Karpas-422 (cell line): ENCODE measurements at regions not wholly inside any gene's neighbourhood (a gene's known extent, or its start where the extent isn't known, plus 50 kb on each side); places are given as distances from the start of the nearest gene placed in this dataset.
"Not testable (repeated sequence)": the region's sequence is repeated elsewhere in the genome, so short reads cannot be mapped to it uniquely, and the experiment has no call there.

Experiments used
- DNase-seq: peaks from one replicate; pipeline ENCODE4 v3.0.0-alpha.2; 2015
- H2AFZ ChIP-seq: fragments of 200-600 bp; sonication (generic); 2 replicates; pipeline ENCODE4 v1.6.1; 2014; ENCODE audit warnings: antibody characterized with exemption, low read length, mixed read lengths
- H3K27ac ChIP-seq: fragments of 200-600 bp; sonication (generic); 2 replicates; pipeline ENCODE4 v1.5.1; 2014; ENCODE audit warnings: mild to moderate bottlenecking, low read length, moderate library complexity
- H3K27me3 ChIP-seq: fragments of 200-600 bp; sonication (generic); 2 replicates; pipeline ENCODE4 v1.6.1; 2014; ENCODE audit warnings: low read length, mixed read lengths
- H3K36me3 ChIP-seq: fragments of 200-600 bp; sonication (generic); 2 replicates; pipeline ENCODE4 v1.6.1; 2014; ENCODE audit warnings: low read length, mixed read lengths; ENCODE audit not compliant: insufficient read depth
- H3K4me1 ChIP-seq: fragments of 200-600 bp; sonication (generic); 2 replicates; pipeline ENCODE4 v1.6.1; 2014; ENCODE audit warnings: mild to moderate bottlenecking, low read length, mixed read lengths
- H3K4me2 ChIP-seq: fragments of 200-600 bp; sonication (generic); 2 replicates; pipeline ENCODE4 v1.6.1; 2014; ENCODE audit warnings: low read length, low read depth, mild to moderate bottlenecking; ENCODE audit not compliant: poor library complexity, severe bottlenecking
- H3K4me3 ChIP-seq: fragments of 200-600 bp; sonication (generic); 2 replicates; pipeline ENCODE4 v1.5.1; 2014; ENCODE audit warnings: mild to moderate bottlenecking, antibody characterized with exemption, low read length, mixed read lengths
- H3K79me2 ChIP-seq: fragments of 200-600 bp; sonication (generic); 2 replicates; pipeline ENCODE4 v1.6.1; 2014; ENCODE audit warnings: mild to moderate bottlenecking, low read length, mixed read lengths
- H3K9ac ChIP-seq: fragments of 200-600 bp; sonication (generic); 2 replicates; pipeline ENCODE4 v1.6.0; 2014; ENCODE audit warnings: low read length
- H3K9me2 ChIP-seq: fragments of 200-600 bp; sonication (generic), shearing (Covaris generic); replicated peaks from 2 replicates; pipeline ENCODE4 v1.6.0; 2014; ENCODE audit warnings: mild to moderate bottlenecking, low read length, moderate library complexity; ENCODE audit not compliant: insufficient read depth
- H3K9me3 ChIP-seq: fragments of 300-700, 200-600 bp; sonication (generic); 2 replicates; pipeline ENCODE4 v1.6.1; 2014; ENCODE audit warnings: low read length, mixed read lengths
- H4K20me1 ChIP-seq: fragments of 200-600 bp; sonication (generic); 2 replicates; pipeline ENCODE4 v1.6.1; 2014; ENCODE audit warnings: mild to moderate bottlenecking, antibody characterized with exemption, low read length, low read depth; ENCODE audit not compliant: insufficient read depth

DNA sequence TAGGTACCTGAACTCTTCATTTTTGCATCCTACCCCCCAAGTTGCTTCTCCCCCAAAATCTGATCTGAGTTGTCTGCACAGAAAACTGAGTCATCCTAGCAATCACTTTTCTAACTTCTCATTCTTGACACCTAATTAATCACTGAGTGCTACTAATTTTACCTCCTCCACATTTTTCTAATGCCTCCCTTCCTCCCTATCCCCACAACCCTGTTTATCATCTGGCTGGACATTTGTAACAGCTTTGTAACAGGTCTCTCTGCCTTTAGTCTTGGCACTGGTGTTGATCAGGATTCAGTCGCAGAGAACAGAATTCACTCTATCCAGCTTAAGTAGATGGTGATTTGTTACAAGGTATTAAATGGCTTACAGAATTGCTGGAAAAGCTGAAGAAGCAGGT lies 303.9 kb upstream of the GATB start:
- Histone ChIP-seq H3K9me3 (no peaks in the 10 kb centered on the region), H4K20me1 (no peaks in the 10 kb centered on the region), H3K9me2 (no peaks in the 10 kb centered on the region), H2AFZ (no peak overlapping the region), H3K36me3 (no peaks in the 10 kb centered on the region), H3K27ac (no peak overlapping the region), H3K4me2 (no peak overlapping the region), H3K79me2 (no peaks in the 10 kb centered on the region), H3K27me3 (no peaks in the 10 kb centered on the region), H3K4me3 (no peak overlapping the region), H3K4me1 (peaks cover 5% of the 10 kb centered on the region; the same call in 1 of the 2 replicates), H3K9ac (no peak overlapping the region)
- no peak for DNase-seq

DNA sequence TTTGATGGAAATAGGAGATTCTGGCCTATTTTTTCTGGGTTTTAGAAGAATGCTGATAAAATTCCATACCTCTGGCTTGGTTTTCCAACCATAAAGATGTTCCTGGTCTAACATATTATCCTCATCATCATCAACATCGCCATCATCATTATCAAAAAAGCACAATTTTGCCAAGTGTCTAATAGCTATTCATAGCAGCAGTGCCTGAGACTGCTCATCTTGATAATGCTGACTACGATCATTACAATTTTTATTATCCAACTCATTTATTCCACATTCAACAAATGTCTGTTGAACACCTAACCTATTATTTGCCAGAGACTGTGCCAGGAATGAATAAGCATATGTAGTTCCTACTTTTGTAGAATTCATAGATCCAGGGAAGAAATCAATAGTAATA lies 303.5 kb upstream of the GATB start:
- Histone ChIP-seq H3K4me3 (no peak overlapping the region), H3K36me3 (no peaks in the 10 kb centered on the region), H3K9me3 (no peaks in the 10 kb centered on the region), H3K79me2 (no peaks in the 10 kb centered on the region), H4K20me1 (no peaks in the 10 kb centered on the region), H3K4me1 (peaks cover 5% of the 10 kb centered on the region; the same call in 1 of the 2 replicates), H3K9me2 (no peaks in the 10 kb centered on the region), H3K9ac (no peak overlapping the region), H3K27me3 (no peaks in the 10 kb centered on the region), H3K4me2 (no peak overlapping the region), H2AFZ (no peak overlapping the region), H3K27ac (no peak overlapping the region)
- no peak for DNase-seq

DNA sequence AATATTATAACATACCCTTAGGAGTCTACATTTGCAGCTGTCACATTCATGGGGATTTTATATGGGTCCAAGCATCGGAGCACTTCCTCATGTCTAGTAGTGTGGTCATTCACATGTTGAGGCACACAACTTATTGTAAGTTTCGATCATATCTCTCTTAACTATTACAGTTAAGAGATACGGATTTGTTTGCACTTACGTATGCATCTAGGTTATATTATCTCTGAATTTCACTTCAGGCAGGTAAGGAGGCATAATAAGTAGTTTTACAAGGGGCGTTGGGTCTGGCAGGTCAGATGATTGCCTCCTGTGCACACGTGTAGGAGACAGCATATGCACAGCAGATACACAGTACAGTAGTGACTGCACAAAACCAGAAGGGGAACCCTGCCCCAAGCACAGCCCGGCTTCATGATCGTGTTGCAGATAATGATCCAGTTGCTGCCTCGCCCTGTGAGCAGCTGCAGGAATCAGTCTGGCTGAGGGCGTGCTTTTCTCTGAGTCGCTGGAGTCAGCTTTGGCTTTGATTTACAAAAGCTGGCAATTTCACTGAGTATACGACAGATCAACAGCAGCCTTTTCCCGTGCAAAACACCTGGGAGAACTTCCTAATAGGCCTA lies 302.9 kb upstream of the GATB start:
- H2AFZ ChIP-seq, result no peak overlapping the region
- no peaks in the 10 kb centered on the region for H3K79me2 ChIP-seq
- H3K27me3 ChIP-seq, result no peaks in the 10 kb centered on the region
- DNase-seq, result no peak
- H3K9ac ChIP-seq, result no peak overlapping the region
- H3K4me1 ChIP-seq, result peaks cover 5% of the 10 kb centered on the region; the same call in 1 of the 2 replicates
- H3K9me3 ChIP-seq, result no peaks in the 10 kb centered on the region
- no peaks in the 10 kb centered on the region for H4K20me1 ChIP-seq
- H3K4me3 ChIP-seq, result no peak overlapping the region
- no peak overlapping the region for H3K4me2 ChIP-seq
- no peak overlapping the region for H3K27ac ChIP-seq
- H3K36me3 ChIP-seq, result no peaks in the 10 kb centered on the region
- H3K9me2 ChIP-seq, result no peaks in the 10 kb centered on the region

DNA sequence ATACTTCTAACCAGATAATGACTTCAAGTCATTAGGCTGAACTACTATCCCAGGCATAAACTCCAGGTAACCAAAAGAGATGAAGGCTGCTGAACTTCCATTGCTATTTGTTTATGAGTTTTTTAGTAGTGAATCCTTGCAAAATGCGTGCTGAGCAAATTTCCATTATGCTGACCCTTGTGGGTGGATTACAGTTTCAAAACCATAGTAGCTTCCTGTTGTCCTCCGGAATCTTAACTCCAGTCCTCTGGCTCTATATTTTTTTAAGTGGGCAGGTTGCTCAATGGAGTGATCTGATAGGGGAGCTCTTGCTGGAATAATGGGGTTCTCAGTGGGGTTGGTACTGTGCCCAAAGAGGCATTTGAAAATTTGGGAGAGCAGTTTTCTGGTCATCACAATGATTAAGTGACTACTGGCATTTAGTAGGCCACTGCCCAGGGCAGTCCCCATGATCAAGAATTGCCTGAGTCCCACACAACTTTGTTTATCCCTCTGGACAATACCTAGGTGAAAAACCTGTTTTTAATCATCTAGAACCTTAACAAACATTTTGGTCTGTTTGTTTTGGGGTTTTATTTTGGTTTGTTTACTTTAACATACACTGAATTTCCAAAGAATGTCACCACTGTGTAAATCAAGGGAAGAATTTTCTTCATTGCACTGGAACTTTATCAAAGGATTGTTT lies 302.3 kb upstream of the GATB start:
- H3K4me1 ChIP-seq, result peaks cover 5% of the 10 kb centered on the region; the same call in 1 of the 2 replicates

DNA sequence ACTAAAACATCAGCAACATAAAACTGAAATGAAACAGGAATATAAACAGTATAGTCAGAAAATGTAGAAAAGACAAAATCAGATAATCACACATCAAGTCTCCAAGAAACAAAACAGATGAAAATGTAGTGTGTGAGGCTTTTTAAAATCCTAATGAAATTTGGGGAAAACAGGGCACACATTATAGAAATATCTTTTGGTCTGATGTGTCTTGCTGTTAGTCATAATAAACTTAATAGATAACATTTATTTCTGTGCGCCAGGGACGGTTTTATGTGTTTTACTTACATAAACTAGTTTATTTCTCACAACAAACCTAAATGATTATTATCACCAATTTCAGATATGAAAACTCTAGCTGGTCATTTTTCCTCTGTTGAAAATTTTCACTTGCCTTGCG lies 293.9 kb upstream of the GATB start:
- 0 out of 2 replicates have a peak, but pooled peaks cover 2% of the 10 kb centered on the region for H3K9me3 ChIP-seq
- H4K20me1 ChIP-seq, result no peaks in the 10 kb centered on the region
- H3K4me3 ChIP-seq, result no peak overlapping the region
- H3K27me3 ChIP-seq, result no peaks in the 10 kb centered on the region; the same call in 1 of the 2 replicates
- H3K9ac ChIP-seq, result no peak overlapping the region
- H3K9me2 ChIP-seq, result no peaks in the 10 kb centered on the region
- DNase-seq, result no peak
- no peak overlapping the region for H3K27ac ChIP-seq
- H3K79me2 ChIP-seq, result no peaks in the 10 kb centered on the region
- no peak overlapping the region for H3K4me2 ChIP-seq
- H2AFZ ChIP-seq, result no peak overlapping the region
- no peaks in the 10 kb centered on the region for H3K36me3 ChIP-seq
- no peaks in the 10 kb centered on the region; the same call in 1 of the 2 replicates for H3K4me1 ChIP-seq

More for the DNA sequence above, 302.3 kb upstream of the GATB start:
- no peaks in the 10 kb centered on the region for H3K27me3 ChIP-seq
- H3K27ac ChIP-seq, result no peak overlapping the region
- H3K4me3 ChIP-seq, result no peak overlapping the region
- H3K9me2 ChIP-seq, result no peaks in the 10 kb centered on the region
- no peaks in the 10 kb centered on the region for H4K20me1 ChIP-seq
- no peak for DNase-seq
- no peaks in the 10 kb centered on the region for H3K79me2 ChIP-seq
- no peaks in the 10 kb centered on the region for H3K36me3 ChIP-seq
- no peak overlapping the region for H3K9ac ChIP-seq
- H3K4me2 ChIP-seq, result no peak overlapping the region
- H2AFZ ChIP-seq, result no peak overlapping the region
- H3K9me3 ChIP-seq, result no peaks in the 10 kb centered on the region

DNA sequence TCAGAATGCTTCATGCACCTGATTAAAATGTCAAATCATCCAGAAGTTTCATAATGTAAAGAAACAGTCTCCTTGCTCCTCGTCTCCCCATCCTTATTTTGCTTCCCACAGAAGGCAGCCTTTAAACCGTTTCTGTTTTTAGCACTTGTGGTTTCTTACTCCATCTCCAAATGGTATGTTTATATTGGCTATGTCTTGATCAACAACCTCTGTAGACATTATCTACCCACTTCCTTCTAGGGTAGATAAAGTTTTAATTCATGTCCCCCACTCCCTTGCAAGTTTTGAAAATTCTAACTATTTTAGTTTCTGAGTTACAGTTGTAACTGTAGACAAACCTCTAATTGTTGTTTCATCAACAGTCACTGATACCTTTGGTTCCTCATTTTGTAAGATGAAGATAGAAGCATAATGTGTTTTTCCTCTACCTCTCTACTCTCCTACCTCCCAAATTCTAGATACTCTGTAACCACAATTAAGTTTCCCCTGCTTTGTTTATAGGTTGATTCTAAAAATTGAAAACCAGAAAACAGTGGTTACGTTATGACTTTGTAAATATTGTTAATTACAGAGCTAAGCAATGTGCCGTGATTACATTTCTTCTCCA lies 291.7 kb upstream of the GATB start:
- Histone ChIP-seq H3K36me3 (no peaks in the 10 kb centered on the region), H4K20me1 (no peaks in the 10 kb centered on the region), H3K4me1 (no peaks in the 10 kb centered on the region), H3K27ac (no peak overlapping the region), H3K4me2 (no peak overlapping the region), H3K9me3 (no peaks in the 10 kb centered on the region), H3K9me2 (no peaks in the 10 kb centered on the region), H3K4me3 (no peak overlapping the region), H3K9ac (no peak overlapping the region), H3K79me2 (no peaks in the 10 kb centered on the region), H3K27me3 (no peaks in the 10 kb centered on the region; the same call in 1 of the 2 replicates), H2AFZ (no peak overlapping the region)
- DNase-seq, result no peak

DNA sequence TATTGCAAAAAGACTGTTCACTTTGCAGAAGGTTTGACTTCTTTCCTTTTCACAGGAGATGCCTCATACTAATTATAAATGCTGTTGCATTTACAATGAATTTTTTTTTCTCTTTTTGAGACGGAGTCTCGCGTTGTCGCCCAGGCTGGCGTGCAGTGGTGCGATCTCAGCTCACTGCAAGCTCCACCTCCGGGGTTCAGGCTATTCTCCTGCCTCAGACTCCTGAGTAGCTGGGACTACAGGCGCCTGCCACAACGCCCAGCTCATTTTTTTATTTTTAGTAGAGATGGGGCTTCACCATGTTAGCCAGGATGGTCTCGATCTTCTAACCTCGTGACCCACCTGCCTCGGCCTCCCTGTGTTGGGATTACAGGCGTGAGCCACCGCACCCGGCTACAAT lies 290.5 kb upstream of the GATB start:
- not testable (repeated sequence) for H3K9me2 ChIP-seq, H3K36me3 ChIP-seq, H3K4me2 ChIP-seq, H3K4me1 ChIP-seq, H3K27ac ChIP-seq, H3K9ac ChIP-seq, DNase-seq, H4K20me1 ChIP-seq, H3K79me2 ChIP-seq, H3K9me3 ChIP-seq, H2AFZ ChIP-seq, H3K27me3 ChIP-seq, H3K4me3 ChIP-seq

DNA sequence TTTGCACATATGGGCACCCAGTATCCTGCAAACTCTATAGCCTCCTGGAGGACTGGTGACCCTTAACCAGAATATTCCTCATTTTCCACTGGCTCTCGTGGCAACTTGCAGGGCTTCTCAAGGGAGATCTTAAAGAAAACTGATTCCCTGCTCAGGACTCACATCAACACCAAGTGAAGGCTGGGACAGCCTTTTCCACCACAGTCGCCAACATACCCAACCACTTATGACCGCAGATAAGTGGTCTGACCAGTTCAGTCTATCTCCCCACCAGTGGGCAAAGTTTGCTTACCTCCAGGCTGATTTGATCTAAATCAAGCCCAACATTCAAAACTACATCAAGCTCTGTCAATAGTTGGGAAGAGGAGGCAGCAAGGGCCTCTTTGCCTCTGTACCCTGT lies 289.3 kb upstream of the GATB start:
- H3K4me1 ChIP-seq, result peaks cover 3% of the 10 kb centered on the region; the same call in 1 of the 2 replicates
- DNase-seq, result no peak
- no peak overlapping the region for H3K9ac ChIP-seq
- no peak overlapping the region for H3K27ac ChIP-seq
- no peak overlapping the region for H3K4me3 ChIP-seq
- no peaks in the 10 kb centered on the region for H3K9me2 ChIP-seq
- H3K36me3 ChIP-seq, result no peaks in the 10 kb centered on the region
- H3K79me2 ChIP-seq, result no peaks in the 10 kb centered on the region
- H2AFZ ChIP-seq, result no peak overlapping the region
- H4K20me1 ChIP-seq, result no peaks in the 10 kb centered on the region
- H3K9me3 ChIP-seq, result no peaks in the 10 kb centered on the region
- no peak overlapping the region for H3K4me2 ChIP-seq
- H3K27me3 ChIP-seq, result no peaks in the 10 kb centered on the region; the same call in 1 of the 2 replicates
